ENCODE measurements at regions not wholly inside any gene's neighbourhood (a gene's known extent, or its start where the extent isn't known, plus 50 kb on each side); places are given as distances from the start of the nearest gene placed in this dataset.

DNA sequence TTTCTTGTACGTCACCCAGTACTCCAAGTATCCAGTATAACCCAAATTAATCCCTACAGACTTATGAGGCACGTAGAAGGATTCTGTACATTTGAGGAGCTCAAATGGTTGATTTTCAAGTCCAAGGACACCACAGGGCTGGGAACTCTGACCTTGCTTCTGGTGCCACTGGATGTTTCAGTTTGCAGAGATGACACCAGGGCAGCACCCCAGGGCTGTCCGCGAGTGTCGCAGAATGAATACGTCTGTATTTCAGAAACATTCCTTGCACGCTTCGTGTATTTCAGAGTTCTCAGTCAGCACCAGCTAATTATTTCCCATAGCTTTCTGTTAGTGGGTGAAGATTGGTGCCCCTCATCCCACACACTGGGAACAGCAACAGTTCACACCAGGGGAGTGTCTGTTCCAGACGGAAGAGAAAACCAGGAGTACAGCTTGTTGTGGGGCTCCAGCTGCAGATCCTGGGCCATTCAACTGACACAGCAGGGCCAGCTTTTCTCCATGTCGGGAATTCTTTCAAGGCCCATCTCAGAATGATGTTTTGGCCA, 159.2 kb downstream of the RHOU start:
- DNase-seq = no peak
- H3K4me3 ChIP-seq = no peak overlapping the region
- no peaks in the 10 kb centered on the region for H3K4me1 ChIP-seq
- ATAC-seq = no peak
- no peak overlapping the region for H3K27ac ChIP-seq
- WGBS, 3 donors = 78 to 84% (median 83%) methylated on average over 10 of the region's 10 CpGs
- no peaks in the 10 kb centered on the region for H3K27me3 ChIP-seq (ENCODE audit: insufficient read depth in 3 of 3, low read length in 2 of 3)
- no peak for TF ChIP-seq CTCF (IDR thresholded peaks at IDR 0.05)
- no peaks in the 10 kb centered on the region for H3K9me3 ChIP-seq
- intact Hi-C loops (cut with DNase I) = no loop called here
- H3K36me3 ChIP-seq (ENCODE audit: insufficient read depth in 1 of 2, low read depth in 1 of 2) = no peaks in the 10 kb centered on the region

DNA sequence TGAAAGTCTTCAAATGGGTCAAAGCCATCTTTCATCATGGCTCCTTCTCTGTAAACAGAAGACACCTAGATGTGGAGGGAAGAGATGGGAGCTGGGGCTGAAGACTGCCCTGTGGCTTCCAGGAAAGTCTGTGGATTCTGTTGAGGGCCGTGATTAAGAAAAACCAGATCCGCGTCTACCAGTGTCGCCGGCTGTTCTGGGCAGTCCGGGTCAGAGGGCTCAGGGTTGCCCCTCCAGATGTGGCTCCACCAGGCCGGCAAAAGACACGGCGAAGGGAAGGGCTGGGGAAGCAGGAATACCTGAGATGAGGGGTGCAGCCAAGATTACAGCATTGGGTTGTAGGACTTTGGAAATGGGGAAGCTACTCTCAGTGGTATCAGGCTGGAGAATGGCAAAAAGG, 162.6 kb downstream of the RHOU start:
- ATAC-seq = no peak
- DNase-seq = no peak
- Histone ChIP-seq H3K9me3 (no peaks in the 10 kb centered on the region), H3K4me3 (no peak overlapping the region), H3K4me1 (peaks cover 3% of the 10 kb centered on the region), H3K27me3 (ENCODE audit: insufficient read depth in 3 of 3, low read length in 2 of 3) (no peaks in the 10 kb centered on the region), H3K27ac (no peak overlapping the region), H3K36me3 (ENCODE audit: insufficient read depth in 1 of 2, low read depth in 1 of 2) (no peaks in the 10 kb centered on the region)
- intact Hi-C loops (cut with DNase I) = no loop called here
- 92 to 99% (median 96%) methylated on average over 9 of the region's 9 CpGs for WGBS, 3 donors
- no peak for TF ChIP-seq CTCF (IDR thresholded peaks at IDR 0.05)

DNA sequence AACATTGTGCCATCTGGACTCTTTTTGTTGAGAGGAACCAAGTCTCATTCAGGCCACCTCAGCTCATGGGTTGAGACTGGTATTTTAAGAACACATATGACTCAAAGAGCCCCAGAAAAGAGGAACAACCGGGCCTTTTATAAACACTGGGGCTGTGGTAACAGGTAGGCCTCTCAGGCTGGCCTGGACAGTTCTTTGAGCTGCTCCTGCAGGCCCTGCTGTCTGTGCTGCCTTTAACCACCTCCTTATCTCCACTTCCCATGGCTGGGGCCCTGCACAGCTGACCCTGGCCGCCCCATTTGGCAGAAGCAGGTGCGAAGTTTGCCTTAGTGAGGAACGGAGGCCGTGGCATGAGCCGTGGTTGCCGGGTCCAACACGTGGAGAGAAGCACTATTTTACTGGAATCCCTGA, 163.3 kb downstream of the RHOU start:
- Histone ChIP-seq H3K27ac (no peak overlapping the region), H3K9me3 (no peaks in the 10 kb centered on the region), H3K4me3 (no peak overlapping the region), H3K36me3 (ENCODE audit: insufficient read depth in 1 of 2, low read depth in 1 of 2) (no peaks in the 10 kb centered on the region), H3K4me1 (peaks cover 5% of the 10 kb centered on the region), H3K27me3 (ENCODE audit: insufficient read depth in 3 of 3, low read length in 2 of 3) (no peaks in the 10 kb centered on the region)
- intact Hi-C loops (cut with DNase I) = no loop called here
- 66 to 79% (median 77%) methylated on average over 8 of the region's 8 CpGs for WGBS, 3 donors
- no peak for TF ChIP-seq CTCF (IDR thresholded peaks at IDR 0.05)
- DNase-seq = no peak
- ATAC-seq = no peak

- no peak overlapping the region for H3K27ac ChIP-seq
- WGBS, 3 donors = 90 to 93% (median 93%) methylated on average over 12 of the region's 12 CpGs
- no peak for TF ChIP-seq CTCF (IDR thresholded peaks at IDR 0.05)
- no peaks in the 10 kb centered on the region for H3K9me3 ChIP-seq
- H3K4me3 ChIP-seq = no peak overlapping the region
- no peak for ATAC-seq
- no peaks in the 10 kb centered on the region for H3K27me3 ChIP-seq (ENCODE audit: insufficient read depth in 3 of 3, low read length in 2 of 3)
- H3K36me3 ChIP-seq (ENCODE audit: insufficient read depth in 1 of 2, low read depth in 1 of 2) = no peaks in the 10 kb centered on the region
- peaks cover 5% of the 10 kb centered on the region for H3K4me1 ChIP-seq
- intact Hi-C loops (cut with DNase I) = no loop called here
- DNase-seq = no peak
Observed at GRCh38 chr1:228899421-228899956, 164.2 kb downstream of the RHOU start.

Data from psoas muscle (tissue), 7 donors.